ENCODE measurements at regions not wholly inside any gene's neighbourhood (a gene's known extent, or its start where the extent isn't known, plus 50 kb on each side); places are given as distances from the start of the nearest gene placed in this dataset.

- TF ChIP-seq CTCF (IDR thresholded peaks at IDR 0.05 in 8 of 11, conservative IDR thresholded peaks at IDR 0.05 in 3 of 11) = no peak
- no peak for TF ChIP-seq POLR2AphosphoS5 (IDR thresholded peaks at IDR 0.05)
- TF ChIP-seq POLR2A (IDR thresholded peaks at IDR 0.05) = no peak
Observed at GRCh38 chr7:17118412-17118811, 180.0 kb upstream of the AHR start.

Measured in spleen (tissue), 7 donors.